T-helper 17 cell (primary cell): ENCODE measurements at regions not wholly inside any gene's neighbourhood (a gene's known extent, or its start where the extent isn't known, plus 50 kb on each side); places are given as distances from the start of the nearest gene placed in this dataset.
A peak's percentile ranks its signal among the peaks of the same experiment; 100 is the strongest.

Experiments used
- ATAC-seq: fragments of 150-1000 bp; cut with Tn5 transposase; 2 replicates; pipeline ENCODE4 v1.10.0; 2021; ENCODE audit warnings: mild to moderate bottlenecking, moderate library complexity
- DNase-seq, 3 donors: peaks; one replicate each; pipeline versions ENCODE4 v3.0.0 to v3.0.0-alpha.2; 2020 to 2021
- H3K9me3 ChIP-seq: one replicate; pipeline ENCODE4 v1.7.0; 2013; ENCODE audit warnings: low read length, mild to moderate bottlenecking; ENCODE audit not compliant: control insufficient read depth, poor library complexity, severe bottlenecking
- H3K27ac Mint-ChIP-seq: one replicate; pipeline ENCODE4 v1.8.0; 2022; ENCODE audit warnings: mild to moderate bottlenecking, moderate library complexity, mixed read lengths
- H3K27me3 Mint-ChIP-seq: one replicate; pipeline ENCODE4 v1.8.0; 2022; ENCODE audit warnings: mixed read lengths
- H3K36me3 Mint-ChIP-seq: one replicate; pipeline ENCODE4 v1.8.0; 2022; ENCODE audit warnings: low read depth, mixed read lengths
- H3K4me1 Mint-ChIP-seq: one replicate; pipeline ENCODE4 v1.8.0; 2022; ENCODE audit warnings: mild to moderate bottlenecking, mixed read lengths
- H3K4me3 Mint-ChIP-seq: one replicate; pipeline ENCODE4 v1.8.0; 2022; ENCODE audit warnings: mild to moderate bottlenecking, moderate library complexity, mixed read lengths

DNA sequence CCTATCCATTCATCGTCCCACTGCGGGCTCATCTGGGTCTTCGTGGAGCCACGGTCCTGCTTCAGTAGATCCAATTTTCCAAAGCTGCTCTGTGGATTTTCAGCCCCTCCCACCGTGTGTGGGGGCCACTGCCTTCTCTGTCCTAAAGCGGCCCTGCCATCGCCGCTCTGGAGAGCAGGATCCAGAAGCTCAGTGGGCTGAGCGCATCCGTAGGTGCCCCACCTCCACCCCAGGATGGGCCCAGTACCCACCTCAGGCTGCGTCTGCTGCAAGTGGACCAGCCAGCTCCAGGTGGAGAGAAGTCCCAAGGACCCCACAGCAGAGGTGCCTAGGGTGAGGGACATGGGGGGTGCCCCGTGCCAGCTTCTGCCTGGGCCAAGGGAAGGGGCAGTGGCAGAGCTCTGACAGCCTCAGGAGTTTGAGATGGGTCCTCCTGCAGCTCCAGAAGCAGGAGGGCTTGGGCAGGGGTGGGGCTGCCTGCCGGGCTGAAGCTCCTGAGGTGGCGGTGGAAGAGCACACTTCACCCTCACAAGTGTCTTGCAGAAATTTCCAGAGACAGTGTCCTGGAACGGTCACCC lies 148.1 kb upstream of the C14orf180 start:
- H3K27ac Mint-ChIP-seq = no peak overlapping the region
- peaks cover 25% of the 10 kb centered on the region for H3K27me3 Mint-ChIP-seq
- DNase-seq (no peak), ATAC-seq (no peak)
- H3K36me3 Mint-ChIP-seq = peaks cover 3% of the 10 kb centered on the region
- no peaks in the 10 kb centered on the region for H3K9me3 ChIP-seq
- peaks cover 8% of the 10 kb centered on the region for H3K4me1 Mint-ChIP-seq
- H3K4me3 Mint-ChIP-seq = no peak overlapping the region

DNA sequence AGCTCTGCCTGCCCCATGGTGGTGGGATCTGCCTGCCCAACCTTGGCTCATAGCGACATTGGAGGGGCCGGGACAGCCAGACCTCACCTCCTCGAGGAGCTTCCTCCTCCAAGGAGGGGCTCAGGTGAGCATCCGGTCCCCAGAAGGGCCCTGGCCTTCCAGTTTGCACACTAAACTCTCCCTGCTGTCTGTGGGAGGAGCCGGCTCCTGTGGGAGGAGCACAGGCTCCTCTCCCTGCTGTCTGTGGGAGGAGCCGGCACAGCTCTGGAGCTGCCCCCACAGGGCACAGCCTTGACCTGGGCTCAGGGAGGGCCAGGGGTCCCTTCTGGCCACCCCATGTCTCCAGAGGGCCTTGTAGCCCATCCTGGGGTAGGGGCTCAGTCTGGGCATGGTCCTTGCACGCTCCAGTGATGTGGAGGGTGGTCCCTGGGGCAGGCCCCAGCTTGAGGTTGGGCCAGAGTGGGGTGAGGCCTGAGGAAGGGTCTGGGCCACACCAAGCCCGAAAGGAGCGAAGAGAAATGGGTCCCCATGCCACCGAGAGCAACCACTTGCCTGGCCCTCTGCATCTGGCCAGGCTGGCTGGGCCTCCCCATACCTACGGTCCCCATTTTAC lies 147.5 kb upstream of the C14orf180 start:
- Mint-ChIP-seq H3K4me3 (no peak overlapping the region), H3K4me1 (peaks cover 9% of the 10 kb centered on the region), H3K27ac (no peak overlapping the region), H3K36me3 (peaks cover 3% of the 10 kb centered on the region), H3K27me3 (peaks cover 25% of the 10 kb centered on the region)
- H3K9me3 ChIP-seq = no peaks in the 10 kb centered on the region
- ATAC-seq (no peak), DNase-seq (no peak)

DNA sequence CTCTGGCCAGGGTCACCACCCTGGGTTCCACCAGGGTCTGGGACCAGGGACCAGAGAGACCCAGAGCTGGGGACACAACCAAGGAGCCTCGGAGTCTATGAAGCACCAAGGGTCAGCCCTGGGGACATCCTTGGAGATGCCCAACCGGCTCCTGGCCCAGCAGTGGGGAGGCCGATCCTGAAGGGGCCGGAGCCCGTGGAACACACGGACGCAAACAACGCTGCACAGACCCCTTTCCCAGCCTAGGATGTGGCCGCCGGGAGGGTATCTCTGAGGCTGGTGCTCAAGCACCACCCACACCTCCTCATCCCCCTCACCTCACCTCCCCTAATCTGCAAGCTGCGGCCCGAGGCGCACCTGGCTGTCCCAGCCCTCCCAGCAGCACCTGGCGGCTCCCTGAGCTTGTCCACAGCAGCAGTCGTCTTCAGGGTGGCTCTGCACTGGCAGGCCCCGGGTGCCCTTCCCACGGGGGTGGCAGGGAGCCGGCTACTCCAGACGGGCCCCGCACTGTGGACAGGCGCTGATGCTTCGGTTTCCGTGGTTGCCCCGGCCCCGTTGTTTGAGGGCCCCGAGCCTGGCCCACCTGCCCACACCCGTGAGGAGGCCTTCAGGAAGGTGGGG lies 146.8 kb upstream of the C14orf180 start:
- H3K9me3 ChIP-seq = no peaks in the 10 kb centered on the region
- ATAC-seq (no peak), DNase-seq (peak in 1 of 3 donors; percentile 7)
- Mint-ChIP-seq H3K36me3 (peaks cover 3% of the 10 kb centered on the region), H3K4me1 (peaks cover 9% of the 10 kb centered on the region), H3K27ac (no peak overlapping the region), H3K4me3 (no peak overlapping the region), H3K27me3 (peaks cover 25% of the 10 kb centered on the region)

DNA sequence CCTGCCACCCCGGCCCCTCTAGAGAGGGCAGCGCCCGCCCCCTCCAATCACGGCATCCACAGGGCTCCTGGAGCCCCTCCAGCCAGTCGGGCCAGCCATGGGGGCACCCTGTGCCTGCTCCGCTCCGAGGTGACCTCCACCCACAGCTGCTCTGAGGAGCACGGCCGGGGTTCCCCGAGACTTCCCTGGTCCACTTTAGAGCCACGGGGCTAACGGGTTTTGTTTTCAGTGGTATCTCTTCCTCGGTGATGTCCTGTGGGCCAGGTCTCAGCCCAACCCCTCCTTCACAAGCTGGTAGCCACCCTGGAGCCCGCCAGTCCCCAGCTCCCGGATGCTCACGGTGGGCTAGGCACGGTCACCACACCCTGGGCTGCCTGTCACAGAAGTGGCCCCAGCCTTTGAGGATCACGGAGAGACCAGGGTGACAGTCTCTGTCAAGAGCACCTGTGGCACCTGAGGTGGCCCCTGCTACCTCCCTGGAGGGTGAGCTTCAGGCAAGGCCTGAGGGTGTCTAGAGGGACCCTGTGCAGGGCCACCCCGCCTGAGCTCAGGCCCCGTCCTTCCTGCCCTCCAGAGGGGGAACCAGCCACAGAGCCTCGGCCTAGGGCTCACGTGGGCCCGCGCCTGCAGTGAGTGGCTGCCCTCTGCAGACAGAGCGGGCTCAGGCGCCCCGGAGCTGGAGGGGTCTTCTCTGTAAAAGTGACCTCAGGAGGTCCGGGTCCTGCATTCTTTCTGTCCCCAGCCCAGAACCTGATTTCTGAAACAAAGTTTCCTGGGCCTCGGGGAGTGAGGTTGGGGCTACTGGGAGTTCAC lies 146.0 kb upstream of the C14orf180 start:
- Mint-ChIP-seq H3K36me3 (peaks cover 3% of the 10 kb centered on the region), H3K4me3 (no peak overlapping the region), H3K4me1 (peaks cover 9% of the 10 kb centered on the region), H3K27ac (no peak overlapping the region), H3K27me3 (peaks cover 24% of the 10 kb centered on the region)
- DNase-seq (peak in 1 of 3 donors; percentile 9), ATAC-seq (no peak)
- no peaks in the 10 kb centered on the region for H3K9me3 ChIP-seq

DNA sequence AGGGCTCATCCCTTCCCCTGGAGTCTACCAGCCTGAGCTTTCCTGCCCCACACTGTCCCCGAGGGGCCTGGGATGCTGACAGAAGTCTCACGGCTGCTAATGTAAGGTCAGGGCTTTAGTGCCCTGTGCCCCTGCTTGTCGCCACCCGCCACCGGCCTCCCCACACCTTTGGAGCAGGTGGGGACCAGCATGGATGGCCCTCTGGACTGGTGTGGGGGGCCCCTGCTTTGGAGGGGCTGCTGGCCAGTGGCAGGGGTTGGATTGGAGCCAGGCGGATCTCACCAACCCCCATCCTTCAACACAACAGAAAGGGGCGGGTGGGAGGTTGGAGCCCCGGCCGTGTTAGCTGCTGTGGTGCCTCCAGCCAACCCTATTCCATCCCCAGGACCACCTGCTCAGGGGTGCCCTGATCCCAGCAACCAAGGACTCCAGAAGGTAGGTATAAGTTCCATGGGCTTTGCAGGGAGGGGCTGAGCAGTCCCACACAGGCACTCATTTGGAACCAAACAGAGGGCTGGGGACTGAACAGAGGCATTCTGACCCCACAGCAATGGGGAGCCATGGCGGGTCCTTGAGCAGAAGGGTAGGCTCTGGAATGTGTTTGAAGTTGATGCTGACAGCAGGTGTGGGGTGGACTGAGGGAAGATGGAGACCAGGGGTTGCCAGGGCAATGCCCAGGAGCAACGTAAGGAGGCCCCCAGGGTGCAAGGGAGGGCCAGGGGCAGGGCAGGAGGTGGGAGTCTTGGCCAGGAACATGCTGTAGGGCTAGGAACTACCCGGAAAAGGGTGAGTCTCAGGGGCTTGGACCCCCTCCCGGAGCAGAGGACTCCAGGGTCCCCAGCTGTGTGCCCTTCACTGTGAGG lies 145.1 kb upstream of the C14orf180 start:
- DNase-seq (peak in 1 of 3 donors; percentile 5), ATAC-seq (no peak)
- Mint-ChIP-seq H3K27me3 (peaks cover 15% of the 10 kb centered on the region), H3K36me3 (peaks cover 3% of the 10 kb centered on the region), H3K4me3 (no peak overlapping the region), H3K27ac (no peak overlapping the region), H3K4me1 (peaks cover 9% of the 10 kb centered on the region)
- H3K9me3 ChIP-seq = no peaks in the 10 kb centered on the region

DNA sequence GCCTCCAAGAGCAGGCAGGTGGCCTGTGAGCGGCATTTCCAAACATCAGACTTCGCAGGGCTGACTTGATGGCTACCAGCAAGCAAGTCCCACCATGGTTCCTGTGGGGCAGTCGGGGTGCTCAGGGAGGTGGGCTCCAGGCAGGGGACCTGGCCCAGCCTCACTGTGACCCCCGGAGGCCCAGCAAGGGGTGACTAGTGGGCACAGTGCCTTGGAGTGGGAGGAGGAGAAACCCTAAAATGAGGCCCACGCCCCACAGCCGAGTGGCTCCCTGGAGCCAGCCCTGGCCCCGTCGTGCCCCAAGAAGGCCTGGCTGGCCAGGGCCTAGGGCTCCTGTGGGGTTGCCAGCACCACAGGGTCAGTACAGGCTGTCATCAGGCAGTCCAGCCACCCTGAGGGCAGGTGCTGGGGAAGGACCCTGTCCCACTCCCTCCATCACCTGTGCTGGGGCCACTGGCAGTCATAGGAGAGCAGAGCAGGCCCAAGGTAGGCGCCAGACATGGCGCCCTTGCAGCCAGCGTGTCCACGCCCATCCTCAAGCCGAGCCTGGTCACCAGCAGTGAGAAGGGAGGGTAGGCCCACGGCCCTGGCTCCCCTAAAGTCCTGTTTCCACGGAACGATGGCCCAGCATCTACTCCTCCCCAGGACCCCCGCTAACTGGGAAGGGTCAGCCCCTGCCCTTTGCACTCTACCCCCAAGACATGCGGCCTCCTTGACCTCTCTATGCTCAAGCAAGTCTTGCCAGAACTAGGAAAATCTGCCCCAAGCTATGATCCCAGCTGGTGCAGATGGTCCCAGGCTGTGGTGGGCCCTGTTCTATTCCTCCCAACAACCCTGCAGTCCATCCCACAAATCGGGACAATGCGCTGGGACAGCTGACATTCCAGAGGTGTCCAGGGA lies 144.2 kb upstream of the C14orf180 start:
- DNase-seq = no peak
- H3K27me3 Mint-ChIP-seq = peaks cover 11% of the 10 kb centered on the region

DNA sequence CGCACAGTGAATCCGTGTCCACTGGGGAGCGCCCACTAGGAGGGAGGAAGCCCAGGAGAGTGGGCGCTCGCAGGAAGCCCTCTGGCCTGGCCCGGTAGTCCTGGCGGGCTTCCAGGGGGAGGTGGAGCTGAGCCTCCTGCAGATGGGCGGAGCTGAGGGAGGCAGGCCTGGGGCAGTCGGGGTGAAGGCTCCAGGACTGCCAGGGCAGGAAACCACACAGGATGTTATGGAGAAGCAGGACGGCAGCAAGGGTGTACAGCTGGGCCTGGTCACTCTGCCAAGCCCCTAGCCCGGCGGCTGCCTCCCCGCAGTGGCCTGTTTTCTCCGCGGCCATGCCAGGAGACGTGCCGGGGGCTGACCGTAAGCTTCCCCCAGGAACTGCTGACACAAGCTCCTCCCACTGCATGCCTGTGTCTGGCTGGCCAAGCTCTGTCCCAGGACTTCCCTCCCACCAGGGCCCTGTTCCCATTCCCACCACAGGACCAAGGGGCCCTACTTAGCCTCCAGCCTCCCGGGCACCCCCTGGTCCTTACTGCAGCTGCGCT lies 143.4 kb upstream of the C14orf180 start:
- ATAC-seq = no peak
- DNase-seq = no peak

More for the DNA sequence above, 144.2 kb upstream of the C14orf180 start:
- no peak overlapping the region for H3K27ac Mint-ChIP-seq
- H3K4me1 Mint-ChIP-seq = peaks cover 8% of the 10 kb centered on the region
- no peak overlapping the region for H3K4me3 Mint-ChIP-seq
- no peak for ATAC-seq
- no peaks in the 10 kb centered on the region for H3K9me3 ChIP-seq
- peaks cover 3% of the 10 kb centered on the region for H3K36me3 Mint-ChIP-seq

DNA sequence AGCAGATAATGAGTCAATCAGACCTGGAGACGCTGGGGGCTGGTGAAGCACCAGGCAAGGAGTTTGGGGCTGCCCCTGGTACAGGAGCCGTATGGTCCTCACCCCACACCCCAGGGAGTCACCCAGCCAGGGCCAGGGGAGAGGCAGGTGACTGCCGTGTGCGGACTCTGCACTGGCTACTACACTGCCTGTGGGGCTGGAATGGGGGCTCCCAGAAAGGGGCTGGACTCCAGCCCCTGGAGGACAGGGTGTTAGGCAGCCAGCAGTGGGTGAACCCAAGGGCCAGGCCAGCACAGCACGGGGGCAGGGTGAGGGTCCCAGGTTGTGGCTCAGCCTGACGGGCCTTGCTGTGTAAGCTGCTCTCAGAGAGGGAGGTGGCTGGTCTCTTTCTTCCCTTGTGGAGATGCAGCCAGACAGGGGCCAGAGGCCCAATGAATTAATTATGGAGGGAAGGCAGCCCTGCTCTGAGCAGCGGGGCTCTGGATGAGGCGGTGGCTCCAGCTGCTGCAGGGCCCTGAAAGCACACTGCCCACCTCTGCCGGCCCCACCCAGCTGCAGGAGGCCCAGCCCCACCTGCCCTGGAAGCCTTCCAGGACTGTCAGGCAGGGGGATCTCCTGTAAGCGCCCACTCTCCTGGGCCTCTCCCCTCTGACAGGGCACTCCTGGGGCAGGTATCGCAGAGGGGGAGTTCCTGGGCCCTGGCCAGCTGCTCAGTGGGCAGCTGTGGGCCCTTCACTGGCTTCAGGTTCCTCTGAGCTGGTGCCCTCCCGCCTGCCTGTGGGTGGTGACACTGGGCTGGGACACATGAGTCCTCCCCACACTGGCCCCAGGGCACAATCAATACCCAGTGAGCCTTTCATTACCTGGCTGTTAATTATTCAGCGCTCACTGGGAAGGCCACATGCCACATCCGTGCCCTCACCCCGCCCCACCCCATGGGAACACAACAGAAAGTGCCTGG lies 142.5 kb upstream of the C14orf180 start:
- DNase-seq = no peak
- no peaks in the 10 kb centered on the region for H3K36me3 Mint-ChIP-seq
- no peak overlapping the region for H3K27ac Mint-ChIP-seq
- H3K27me3 Mint-ChIP-seq = no peaks in the 10 kb centered on the region
- H3K4me1 Mint-ChIP-seq = peaks cover 3% of the 10 kb centered on the region
- ATAC-seq = no peak
- H3K9me3 ChIP-seq = no peaks in the 10 kb centered on the region
- H3K4me3 Mint-ChIP-seq = no peak overlapping the region

More for the DNA sequence above, 143.4 kb upstream of the C14orf180 start:
- peaks cover 4% of the 10 kb centered on the region for H3K27me3 Mint-ChIP-seq
- H3K27ac Mint-ChIP-seq = no peak overlapping the region
- no peaks in the 10 kb centered on the region for H3K9me3 ChIP-seq
- H3K4me3 Mint-ChIP-seq = no peak overlapping the region
- peaks cover 3% of the 10 kb centered on the region for H3K4me1 Mint-ChIP-seq
- H3K36me3 Mint-ChIP-seq = no peaks in the 10 kb centered on the region

DNA sequence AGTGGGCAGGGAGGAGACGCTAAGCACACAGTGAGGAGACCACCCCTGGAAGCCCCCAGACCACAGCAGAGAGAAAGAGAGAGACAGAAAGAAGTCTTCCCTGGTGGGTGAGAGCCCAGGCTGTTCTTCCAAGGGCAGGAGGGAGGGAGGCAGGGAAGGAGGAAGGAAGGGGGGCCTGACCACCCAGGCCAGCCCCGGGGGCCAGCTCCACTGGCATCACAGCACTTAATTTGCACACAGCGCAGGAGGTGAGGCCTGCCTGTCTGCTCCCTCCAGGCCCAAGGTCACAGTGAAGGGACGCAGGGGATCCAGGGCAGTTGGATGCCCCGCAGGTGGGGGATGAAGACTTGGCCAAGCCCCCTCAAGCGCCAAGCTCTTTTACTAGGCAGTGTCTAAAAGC lies 141.9 kb upstream of the C14orf180 start:
- ATAC-seq (no peak), DNase-seq (no peak)
- Mint-ChIP-seq H3K27me3 (no peaks in the 10 kb centered on the region), H3K27ac (no peak overlapping the region), H3K36me3 (no peaks in the 10 kb centered on the region), H3K4me1 (peaks cover 3% of the 10 kb centered on the region), H3K4me3 (no peak overlapping the region)
- no peaks in the 10 kb centered on the region for H3K9me3 ChIP-seq

DNA sequence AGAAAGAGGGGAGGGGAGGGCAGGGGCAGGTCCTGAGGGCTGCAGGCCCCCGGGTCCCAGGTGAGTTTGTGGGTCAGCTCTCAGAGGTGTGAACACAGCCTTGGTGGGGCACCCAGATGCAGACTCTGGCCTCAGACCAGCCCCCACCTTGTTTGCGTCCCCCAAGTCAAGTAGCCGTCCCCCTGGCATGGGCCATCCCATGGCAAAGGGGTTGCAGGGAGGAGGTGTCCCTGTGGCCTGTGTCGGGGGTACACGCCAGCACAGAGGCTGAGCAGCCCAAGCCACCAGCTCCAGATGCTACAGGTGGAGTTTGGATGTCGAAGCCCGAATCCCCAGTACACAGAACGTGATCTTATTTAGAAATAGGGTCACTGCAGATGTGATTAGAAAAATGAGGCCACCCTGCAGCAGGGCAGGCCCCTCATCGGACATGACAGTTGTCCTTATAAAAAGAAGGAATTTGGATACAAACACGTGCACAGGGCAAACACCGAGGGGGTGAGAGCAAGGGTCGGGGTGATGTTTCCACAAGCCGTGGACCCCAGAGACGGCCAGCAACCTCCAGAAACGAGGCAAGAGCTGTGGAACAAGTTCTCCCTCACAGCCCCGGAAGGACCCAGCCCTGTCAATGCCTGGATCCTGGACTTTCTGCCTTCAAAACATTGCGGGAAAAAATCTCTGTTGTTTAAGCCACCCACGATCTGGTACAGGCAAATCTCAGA lies 141.2 kb upstream of the C14orf180 start:
- H3K4me1 Mint-ChIP-seq = peaks cover 3% of the 10 kb centered on the region
- no peak for DNase-seq

More for the DNA sequence above, 141.2 kb upstream of the C14orf180 start:
- no peak overlapping the region for H3K4me3 Mint-ChIP-seq
- H3K27me3 Mint-ChIP-seq = no peaks in the 10 kb centered on the region
- H3K9me3 ChIP-seq = no peaks in the 10 kb centered on the region
- H3K36me3 Mint-ChIP-seq = no peaks in the 10 kb centered on the region
- H3K27ac Mint-ChIP-seq = no peak overlapping the region
- no peak for ATAC-seq
